HUES48 (cell line): ENCODE measurements at regions not wholly inside any gene's neighbourhood (a gene's known extent, or its start where the extent isn't known, plus 50 kb on each side); places are given as distances from the start of the nearest gene placed in this dataset.

Experiments
- H3K27ac ChIP-seq: one replicate; pipeline ENCODE4 v1.7.0; 2013; ENCODE audit warnings: low read depth, low read length, inconsistent platforms
- H3K27me3 ChIP-seq: 2 replicates; pipeline ENCODE4 v1.6.1; 2013; ENCODE audit warnings: mild to moderate bottlenecking, low read length; ENCODE audit not compliant: control insufficient read depth, insufficient read depth
- H3K36me3 ChIP-seq: 2 replicates; pipeline ENCODE4 v1.6.1; 2013; ENCODE audit warnings: low read length; ENCODE audit not compliant: control insufficient read depth, insufficient read depth
- H3K4me1 ChIP-seq: 2 replicates; pipeline ENCODE4 v1.6.1; 2013; ENCODE audit warnings: mild to moderate bottlenecking, low read length; ENCODE audit not compliant: control insufficient read depth, insufficient read depth
- H3K4me3 ChIP-seq: 2 replicates; pipeline ENCODE4 v1.5.1; 2013; ENCODE audit warnings: mild to moderate bottlenecking, low read depth, low read length
- H3K9ac ChIP-seq: 2 replicates; pipeline ENCODE4 v1.6.1; 2013; ENCODE audit warnings: mild to moderate bottlenecking, low read depth, low read length, moderate library complexity
- H3K9me3 ChIP-seq: 2 replicates; pipeline ENCODE4 v1.6.1; 2013; ENCODE audit warnings: low read length; ENCODE audit not compliant: control insufficient read depth, insufficient read depth

GRCh38 chr18:34077599-34077998 is 147.1 kb downstream of the NOL4 start:
- Histone ChIP-seq H3K9ac (no peak overlapping the region), H3K4me3 (no peak overlapping the region), H3K36me3 (no peaks in the 10 kb centered on the region), H3K27ac (no peak overlapping the region), H3K4me1 (no peaks in the 10 kb centered on the region), H3K27me3 (no peaks in the 10 kb centered on the region), H3K9me3 (no peaks in the 10 kb centered on the region)

GRCh38 chr18:34075963-34076860 is 148.5 kb downstream of the NOL4 start:
- Histone ChIP-seq H3K9me3 (no peaks in the 10 kb centered on the region), H3K4me1 (no peaks in the 10 kb centered on the region), H3K27ac (no peak overlapping the region)

GRCh38 chr18:34061226-34061625 is 163.5 kb downstream of the NOL4 start:
- H3K4me3 ChIP-seq: no peak overlapping the region
- no peaks in the 10 kb centered on the region for H3K27me3 ChIP-seq
- H3K27ac ChIP-seq: no peak overlapping the region
- no peaks in the 10 kb centered on the region for H3K9me3 ChIP-seq
- no peaks in the 10 kb centered on the region for H3K4me1 ChIP-seq
- H3K9ac ChIP-seq: no peak overlapping the region
- no peaks in the 10 kb centered on the region for H3K36me3 ChIP-seq

More at GRCh38 chr18:34075963-34076860, 148.5 kb downstream of the NOL4 start:
- Histone ChIP-seq H3K27me3 (no peaks in the 10 kb centered on the region), H3K4me3 (no peak overlapping the region), H3K36me3 (no peaks in the 10 kb centered on the region), H3K9ac (no peak overlapping the region)

- Histone ChIP-seq H3K4me1 (no peaks in the 10 kb centered on the region), H3K9ac (no peak overlapping the region), H3K27ac (no peak overlapping the region), H3K9me3 (no peaks in the 10 kb centered on the region; the same call in 1 of the 2 replicates), H3K27me3 (no peaks in the 10 kb centered on the region), H3K4me3 (no peak overlapping the region), H3K36me3 (no peaks in the 10 kb centered on the region)
Observed at GRCh38 chr18:34055227-34055626, 169.5 kb downstream of the NOL4 start.

- Histone ChIP-seq H3K27ac (no peak overlapping the region), H3K4me1 (peaks cover 12% of the 10 kb centered on the region; the same call in 1 of the 2 replicates), H3K9me3 (no peaks in the 10 kb centered on the region; the same call in 1 of the 2 replicates), H3K9ac (no peak overlapping the region), H3K36me3 (no peaks in the 10 kb centered on the region), H3K27me3 (no peaks in the 10 kb centered on the region), H3K4me3 (no peak overlapping the region)
Observed at GRCh38 chr18:34050661-34051060, 174.1 kb downstream of the NOL4 start.

GRCh38 chr18:34049511-34049910 is 175.2 kb downstream of the NOL4 start:
- no peaks in the 10 kb centered on the region for H3K27me3 ChIP-seq
- H3K27ac ChIP-seq: no peak overlapping the region
- no peak overlapping the region for H3K4me3 ChIP-seq
- peaks cover 12% of the 10 kb centered on the region; the same call in 1 of the 2 replicates for H3K4me1 ChIP-seq
- H3K9me3 ChIP-seq: no peaks in the 10 kb centered on the region
- no peak overlapping the region for H3K9ac ChIP-seq
- H3K36me3 ChIP-seq: no peaks in the 10 kb centered on the region

GRCh38 chr18:34048423-34048822 is 176.3 kb downstream of the NOL4 start:
- H3K4me1 ChIP-seq: peaks cover 12% of the 10 kb centered on the region; the same call in 1 of the 2 replicates
- H3K27me3 ChIP-seq: no peaks in the 10 kb centered on the region
- H3K9ac ChIP-seq: no peak overlapping the region
- H3K27ac ChIP-seq: no peak overlapping the region
- H3K4me3 ChIP-seq: no peak overlapping the region
- H3K36me3 ChIP-seq: no peaks in the 10 kb centered on the region
- no peaks in the 10 kb centered on the region for H3K9me3 ChIP-seq

- Histone ChIP-seq H3K27me3 (no peaks in the 10 kb centered on the region), H3K4me3 (no peak overlapping the region), H3K4me1 (peaks cover 11% of the 10 kb centered on the region), H3K9me3 (no peaks in the 10 kb centered on the region), H3K9ac (no peak overlapping the region), H3K36me3 (no peaks in the 10 kb centered on the region), H3K27ac (no peak overlapping the region)
Observed at GRCh38 chr18:34042423-34043146, 182.1 kb downstream of the NOL4 start.

GRCh38 chr18:34039611-34040010 is 185.1 kb downstream of the NOL4 start:
- Histone ChIP-seq H3K9ac (no peak overlapping the region), H3K27ac (no peak overlapping the region), H3K4me3 (no peak overlapping the region), H3K4me1 (peaks cover 11% of the 10 kb centered on the region), H3K9me3 (no peaks in the 10 kb centered on the region), H3K36me3 (no peaks in the 10 kb centered on the region), H3K27me3 (no peaks in the 10 kb centered on the region)

- Histone ChIP-seq H3K9ac (no peak overlapping the region), H3K4me1 (peaks cover 11% of the 10 kb centered on the region), H3K4me3 (no peak overlapping the region), H3K27me3 (no peaks in the 10 kb centered on the region), H3K9me3 (no peaks in the 10 kb centered on the region), H3K27ac (no peak overlapping the region), H3K36me3 (no peaks in the 10 kb centered on the region)
Observed at GRCh38 chr18:34039201-34039600, 185.5 kb downstream of the NOL4 start.

GRCh38 chr18:34038086-34038485 is 186.6 kb downstream of the NOL4 start:
- no peaks in the 10 kb centered on the region for H3K36me3 ChIP-seq
- H3K27ac ChIP-seq: no peak overlapping the region
- H3K9ac ChIP-seq: no peak overlapping the region
- H3K4me3 ChIP-seq: no peak overlapping the region
- no peaks in the 10 kb centered on the region for H3K27me3 ChIP-seq
- H3K4me1 ChIP-seq: peaks cover 10% of the 10 kb centered on the region
- H3K9me3 ChIP-seq: no peaks in the 10 kb centered on the region
